A549 (cell line): ENCODE measurements at regions not wholly inside any gene's neighbourhood (a gene's known extent, or its start where the extent isn't known, plus 50 kb on each side); places are given as distances from the start of the nearest gene placed in this dataset.

Experiments used
- CBX2 ChIP-seq: fragments of 200-600 bp; sonication (generic); IDR thresholded peaks from 2 replicates; pipeline ENCODE4 v1.6.1; 2016; ENCODE audit warnings: low read depth, mild to moderate bottlenecking, borderline replicate concordance
- CTCF ChIP-seq: fragments of >200 bp; sonication (Bioruptor Twin); formaldehyde crosslinking; IDR thresholded peaks from 3 replicates; pipeline ENCODE4 v1.5.1; 2016
- FOSL2 ChIP-seq, 2 experiments: fragments of 450-650 bp in 1 of 2; fragments of >200 bp in 1 of 2; sonication (Bioruptor Twin) in 1 of 2; formaldehyde crosslinking; IDR thresholded peaks; 2 replicates each; pipeline versions ENCODE4 v1.5.0 to v1.6.1; 2016 to 2020; ENCODE audit warnings: mild to moderate bottlenecking in 1 of 2, moderate library complexity in 1 of 2
- HEYL ChIP-seq: fragments of 250-450 bp; sonication (Bioruptor Pico); IDR thresholded peaks from 2 replicates; pipeline ENCODE4 v1.8.0; 2021; ENCODE audit warnings: mild to moderate bottlenecking, moderate library complexity
- MAX ChIP-seq: IDR thresholded peaks from 2 replicates; pipeline ENCODE4 v1.6.1; 2012
- MAZ ChIP-seq: fragments of 150-350 bp; IDR thresholded peaks from 2 replicates; pipeline ENCODE4 v1.6.1; 2014; ENCODE audit warnings: antibody characterized with exemption, low read depth, low read length, borderline replicate concordance
- NFE2L2 ChIP-seq: fragments of 150-350 bp; conservative IDR thresholded peaks from 2 replicates; pipeline ENCODE4 v1.6.1; 2014; ENCODE audit warnings: low read length
- NPAS2 ChIP-seq: fragments of 250-450 bp; sonication (Bioruptor Pico); IDR thresholded peaks from 2 replicates; pipeline ENCODE4 v1.8.0; 2022; ENCODE audit warnings: mild to moderate bottlenecking, moderate library complexity, borderline replicate concordance
- NR3C1 ChIP-seq: fragments of >200 bp; sonication (Bioruptor Twin); formaldehyde crosslinking; IDR thresholded peaks from 3 replicates; pipeline ENCODE4 v1.6.1; 2017
- POLR2A ChIP-seq: IDR thresholded peaks from 2 replicates; pipeline ENCODE4 v1.6.1; 2012; ENCODE audit warnings: mild to moderate bottlenecking, low read length
- RCOR1 ChIP-seq: fragments of 150-350 bp; IDR thresholded peaks from 2 replicates; pipeline ENCODE4 v1.6.1; 2014; ENCODE audit warnings: antibody characterized with exemption, low read length, low read depth

DNA sequence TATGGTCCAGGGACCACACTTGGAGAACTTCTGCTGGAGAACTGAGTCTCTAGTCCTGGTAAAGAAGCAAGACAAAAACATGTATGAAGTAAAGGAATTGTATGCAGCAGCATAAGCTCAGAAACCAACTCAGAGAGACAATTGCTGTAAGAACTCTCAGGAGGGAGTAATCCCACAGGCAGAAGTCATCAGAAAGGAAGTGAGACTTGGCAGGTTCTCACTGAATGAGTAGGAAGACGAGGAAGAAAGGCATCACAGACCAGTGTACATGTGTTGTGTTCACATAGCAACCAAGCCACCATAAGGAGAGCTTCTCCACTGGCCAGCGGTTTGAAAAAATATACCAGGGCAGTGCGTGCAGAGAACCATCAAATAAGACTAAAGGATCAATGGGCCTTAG, 57.9 kb upstream of the FST start:
- TF ChIP-seq POLR2A (no peak), HEYL (CRISPR knock-in tag) (no peak), NFE2L2 (no peak), RCOR1 (no peak), MAZ (no peak), FOSL2 (IDR thresholded peaks at IDR 0.05) (no peak), FOSL2 (CRISPR knock-in tag; IDR thresholded peaks at IDR 0.05) (no peak), MAX (no peak), NR3C1 (no peak), CTCF (no peak), CBX2 (no peak), NPAS2 (CRISPR knock-in tag) (no peak)
